ENCODE measurements at regions not wholly inside any gene's neighbourhood (a gene's known extent, or its start where the extent isn't known, plus 50 kb on each side); places are given as distances from the start of the nearest gene placed in this dataset.

DNA sequence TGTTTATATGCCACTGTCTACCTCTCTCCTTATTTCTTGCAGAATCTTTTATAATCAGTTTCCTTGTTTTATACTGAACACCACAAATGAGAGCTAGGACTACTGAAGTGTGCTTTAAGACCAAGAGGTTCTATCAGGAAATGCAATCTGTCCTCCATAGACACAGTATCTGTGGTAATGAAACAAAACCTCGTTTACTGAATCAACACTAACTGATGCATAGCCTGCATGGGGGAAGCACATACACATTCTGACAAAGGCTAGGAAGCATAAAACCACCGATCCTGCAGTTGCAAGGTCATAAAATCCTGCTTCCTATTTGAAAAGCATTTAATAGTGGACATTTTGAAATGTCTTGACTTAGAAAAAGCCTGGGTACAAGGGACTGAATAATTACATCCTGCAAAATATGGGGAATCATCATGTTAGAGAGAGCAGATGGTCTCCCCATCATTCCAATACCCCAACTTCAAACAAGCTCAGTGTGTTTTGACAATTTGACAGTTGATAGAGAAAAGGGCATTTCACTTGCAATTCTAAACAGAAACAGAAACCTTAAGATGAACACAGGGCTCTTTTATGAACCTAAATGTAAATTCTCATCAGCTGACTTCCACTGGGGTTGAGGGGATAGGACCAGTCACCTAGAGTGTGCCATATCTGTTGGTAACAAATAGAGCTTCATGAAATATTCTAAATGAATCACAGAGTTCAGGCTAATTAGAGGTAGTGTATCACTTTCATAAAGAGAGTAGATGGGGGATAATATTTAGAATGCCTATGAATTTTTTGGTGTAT, 1845.6 kb upstream of the PIK3C3 start:
- no peak for DNase-seq (ENCODE audit: low read depth, low spot score)
- Histone ChIP-seq H3K36me3 (ENCODE audit: insufficient read depth, insufficient read length, low read length) (no peaks in the 10 kb centered on the region), H3K9ac (ENCODE audit: insufficient read length, low read depth) (no peak overlapping the region), H3K4me1 (ENCODE audit: insufficient read depth, insufficient read length) (no peaks in the 10 kb centered on the region), H3K9me3 (ENCODE audit: insufficient read depth, low read length) (no peaks in the 10 kb centered on the region), H3K27me3 (ENCODE audit: insufficient read depth, insufficient read length) (no peaks in the 10 kb centered on the region), H3K4me3 (ENCODE audit: insufficient read length, low read depth) (no peak overlapping the region)
- TF ChIP-seq ZNF274 (IDR thresholded peaks at IDR 0.05; ENCODE audit: low read depth, low read length) = no peak
- no peak for TF ChIP-seq YY1 (IDR thresholded peaks at IDR 0.05; ENCODE audit: insufficient read depth, insufficient read length)
- no peak for TF ChIP-seq SUZ12 (IDR thresholded peaks at IDR 0.05; ENCODE audit: extremely low read depth, insufficient read depth, insufficient read length)

DNA sequence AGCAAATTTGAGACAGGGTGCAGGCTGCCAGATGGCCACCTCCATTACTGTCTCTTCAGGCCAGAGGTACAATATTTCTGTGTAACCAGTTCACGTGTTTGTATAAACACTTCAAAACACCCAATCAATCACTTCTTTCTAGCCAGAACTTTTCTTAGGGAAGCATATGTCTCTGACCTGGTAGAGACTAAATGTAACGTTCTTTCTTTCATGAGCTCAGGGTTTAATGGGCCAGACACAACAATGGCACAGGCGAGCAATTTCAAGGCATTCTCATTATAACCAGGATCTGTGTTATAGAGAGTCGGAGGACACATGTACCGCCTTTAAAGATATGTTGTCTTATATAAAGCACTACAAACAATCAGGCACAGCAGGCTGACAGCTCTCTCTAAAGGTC, 1846.4 kb upstream of the PIK3C3 start:
- Histone ChIP-seq H3K4me1 (ENCODE audit: insufficient read depth, insufficient read length) (no peaks in the 10 kb centered on the region), H3K36me3 (ENCODE audit: insufficient read depth, insufficient read length, low read length) (no peaks in the 10 kb centered on the region), H3K27me3 (ENCODE audit: insufficient read depth, insufficient read length) (no peaks in the 10 kb centered on the region), H3K9ac (ENCODE audit: insufficient read length, low read depth) (no peak overlapping the region), H3K9me3 (ENCODE audit: insufficient read depth, low read length) (no peaks in the 10 kb centered on the region), H3K4me3 (ENCODE audit: insufficient read length, low read depth) (no peak overlapping the region)
- no peak for DNase-seq (ENCODE audit: low read depth, low spot score)
- TF ChIP-seq YY1 (IDR thresholded peaks at IDR 0.05; ENCODE audit: insufficient read depth, insufficient read length) = no peak
- no peak for TF ChIP-seq ZNF274 (IDR thresholded peaks at IDR 0.05; ENCODE audit: low read depth, low read length)
- TF ChIP-seq SUZ12 (IDR thresholded peaks at IDR 0.05; ENCODE audit: extremely low read depth, insufficient read depth, insufficient read length) = no peak

DNA sequence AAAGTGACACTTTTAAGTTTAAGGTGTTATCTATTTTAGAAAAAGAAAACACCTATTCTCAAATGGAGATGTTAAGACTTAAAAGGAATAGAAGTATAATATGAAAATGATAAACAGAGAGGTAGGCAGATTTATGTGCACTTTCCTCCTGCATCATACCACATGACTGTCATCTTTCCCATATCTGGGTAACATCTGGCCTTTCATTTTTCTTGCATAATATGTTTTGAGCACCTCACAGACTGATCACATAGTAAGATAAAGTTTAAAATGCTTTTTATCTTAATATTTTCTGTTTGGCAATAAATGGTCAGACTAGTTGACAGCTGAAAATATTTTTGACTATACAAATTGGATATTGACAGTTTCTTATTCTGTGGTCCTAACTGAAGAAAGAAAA, 1852.1 kb upstream of the PIK3C3 start:
- Histone ChIP-seq H3K36me3 (ENCODE audit: insufficient read depth, insufficient read length, low read length) (no peaks in the 10 kb centered on the region), H3K4me1 (ENCODE audit: insufficient read depth, insufficient read length) (no peaks in the 10 kb centered on the region), H3K9me3 (ENCODE audit: insufficient read depth, low read length) (no peaks in the 10 kb centered on the region), H3K9ac (ENCODE audit: insufficient read length, low read depth) (no peak overlapping the region), H3K4me3 (ENCODE audit: insufficient read length, low read depth) (no peak overlapping the region), H3K27me3 (ENCODE audit: insufficient read depth, insufficient read length) (no peaks in the 10 kb centered on the region)
- TF ChIP-seq YY1 (IDR thresholded peaks at IDR 0.05; ENCODE audit: insufficient read depth, insufficient read length) = no peak
- TF ChIP-seq SUZ12 (IDR thresholded peaks at IDR 0.05; ENCODE audit: extremely low read depth, insufficient read depth, insufficient read length) = no peak
- TF ChIP-seq ZNF274 (IDR thresholded peaks at IDR 0.05; ENCODE audit: low read depth, low read length) = no peak
- no peak for DNase-seq (ENCODE audit: low read depth, low spot score)

DNA sequence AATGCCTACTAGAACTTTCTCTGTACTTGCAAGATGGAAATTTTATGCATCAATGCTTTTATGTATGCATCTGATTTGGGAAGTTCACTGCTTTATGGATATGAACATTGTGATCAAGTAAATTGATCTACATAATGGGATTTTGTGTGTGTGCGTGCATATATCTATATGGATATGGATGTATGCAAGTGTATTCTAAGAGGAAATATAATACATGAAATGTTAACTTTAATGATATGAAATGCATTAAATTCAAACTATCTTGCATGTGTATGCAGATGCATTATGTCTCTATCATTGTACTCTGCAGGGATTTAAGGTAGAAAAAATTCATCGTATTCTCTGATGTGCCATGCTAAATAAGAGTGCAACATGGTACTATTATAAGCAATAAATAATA, 1855.4 kb upstream of the PIK3C3 start:
- TF ChIP-seq ZNF274 (IDR thresholded peaks at IDR 0.05; ENCODE audit: low read depth, low read length) (no peak), YY1 (IDR thresholded peaks at IDR 0.05; ENCODE audit: insufficient read depth, insufficient read length) (no peak), SUZ12 (IDR thresholded peaks at IDR 0.05; ENCODE audit: extremely low read depth, insufficient read depth, insufficient read length) (no peak)
- Histone ChIP-seq H3K4me3 (ENCODE audit: insufficient read length, low read depth) (no peak overlapping the region), H3K9me3 (ENCODE audit: insufficient read depth, low read length) (no peaks in the 10 kb centered on the region), H3K36me3 (ENCODE audit: insufficient read depth, insufficient read length, low read length) (no peaks in the 10 kb centered on the region), H3K4me1 (ENCODE audit: insufficient read depth, insufficient read length) (no peaks in the 10 kb centered on the region), H3K27me3 (ENCODE audit: insufficient read depth, insufficient read length) (no peaks in the 10 kb centered on the region), H3K9ac (ENCODE audit: insufficient read length, low read depth) (no peak overlapping the region)
- DNase-seq (ENCODE audit: low read depth, low spot score) = no peak

DNA sequence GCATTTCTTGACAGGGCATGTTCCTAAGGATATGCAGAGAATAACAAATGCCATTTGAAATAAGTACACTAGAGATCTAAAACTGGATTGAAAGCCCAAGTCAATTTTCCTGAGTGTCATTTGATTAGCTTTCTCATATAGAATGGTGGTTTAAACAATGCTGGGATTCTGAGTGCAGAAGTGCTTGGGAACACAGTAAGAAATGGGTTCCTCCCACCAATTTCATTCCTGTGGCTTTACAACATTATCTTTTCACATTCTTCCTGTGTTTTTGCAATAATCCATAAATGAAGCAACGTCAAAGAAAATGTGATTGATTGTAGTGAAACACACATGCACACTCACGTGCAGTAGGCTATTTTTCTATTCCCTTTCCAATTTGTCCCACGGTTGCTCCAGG, 1858.4 kb upstream of the PIK3C3 start:
- no peak for DNase-seq (ENCODE audit: low read depth, low spot score)
- Histone ChIP-seq H3K27me3 (ENCODE audit: insufficient read depth, insufficient read length) (no peaks in the 10 kb centered on the region), H3K36me3 (ENCODE audit: insufficient read depth, insufficient read length, low read length) (no peaks in the 10 kb centered on the region), H3K4me1 (ENCODE audit: insufficient read depth, insufficient read length) (no peaks in the 10 kb centered on the region), H3K9ac (ENCODE audit: insufficient read length, low read depth) (no peak overlapping the region), H3K9me3 (ENCODE audit: insufficient read depth, low read length) (no peaks in the 10 kb centered on the region), H3K4me3 (ENCODE audit: insufficient read length, low read depth) (no peak overlapping the region)
- TF ChIP-seq ZNF274 (IDR thresholded peaks at IDR 0.05; ENCODE audit: low read depth, low read length) (no peak), YY1 (IDR thresholded peaks at IDR 0.05; ENCODE audit: insufficient read depth, insufficient read length) (no peak), SUZ12 (IDR thresholded peaks at IDR 0.05; ENCODE audit: extremely low read depth, insufficient read depth, insufficient read length) (no peak)

DNA sequence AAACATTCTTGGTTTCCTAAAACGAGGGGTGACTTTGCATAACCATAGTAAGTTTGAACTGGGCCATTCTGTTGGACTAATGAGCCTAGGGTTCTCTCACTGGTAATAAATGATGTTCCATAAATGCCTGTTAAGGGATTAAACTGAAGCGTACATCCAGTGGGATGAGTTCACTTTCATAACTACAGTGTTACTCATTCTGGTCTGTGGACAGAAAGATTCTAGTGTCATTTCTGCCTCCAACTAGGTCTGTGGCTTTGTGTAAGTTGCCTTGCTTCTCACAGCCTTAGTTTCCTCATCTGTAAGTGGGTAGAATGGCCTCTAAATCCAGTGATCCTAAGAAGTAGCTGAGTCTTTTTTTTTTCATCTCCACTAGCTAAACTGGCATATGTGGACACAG, 1860.6 kb upstream of the PIK3C3 start:
- Histone ChIP-seq H3K4me3 (ENCODE audit: insufficient read length, low read depth) (no peak overlapping the region), H3K9ac (ENCODE audit: insufficient read length, low read depth) (no peak overlapping the region), H3K36me3 (ENCODE audit: insufficient read depth, insufficient read length, low read length) (no peaks in the 10 kb centered on the region), H3K9me3 (ENCODE audit: insufficient read depth, low read length) (no peaks in the 10 kb centered on the region), H3K4me1 (ENCODE audit: insufficient read depth, insufficient read length) (no peaks in the 10 kb centered on the region), H3K27me3 (ENCODE audit: insufficient read depth, insufficient read length) (no peaks in the 10 kb centered on the region)
- no peak for TF ChIP-seq YY1 (IDR thresholded peaks at IDR 0.05; ENCODE audit: insufficient read depth, insufficient read length)
- TF ChIP-seq ZNF274 (IDR thresholded peaks at IDR 0.05; ENCODE audit: low read depth, low read length) = no peak
- TF ChIP-seq SUZ12 (IDR thresholded peaks at IDR 0.05; ENCODE audit: extremely low read depth, insufficient read depth, insufficient read length) = no peak
- no peak for DNase-seq (ENCODE audit: low read depth, low spot score)

DNA sequence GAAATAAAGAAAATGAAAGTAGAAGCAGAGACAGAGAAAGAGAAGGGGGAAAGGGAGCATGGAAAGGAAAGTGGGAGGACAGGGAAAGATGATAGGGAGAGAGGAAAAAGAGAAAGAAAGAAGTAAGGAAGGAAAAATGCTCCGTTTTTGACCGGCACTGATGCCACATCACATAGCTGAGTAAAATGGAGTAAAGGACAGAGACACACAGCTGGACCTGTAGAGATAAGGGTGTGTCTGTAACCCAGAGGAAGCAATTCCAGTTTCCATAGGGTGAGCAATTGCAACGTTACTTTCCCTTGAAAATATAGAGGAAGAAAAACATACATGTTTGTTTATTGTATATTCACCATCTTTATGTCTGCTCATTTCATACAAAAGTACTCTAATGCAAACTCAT, 1866.9 kb upstream of the PIK3C3 start:
- H3K27me3 ChIP-seq (ENCODE audit: insufficient read depth, insufficient read length) = no peaks in the 10 kb centered on the region
- no peak for DNase-seq (ENCODE audit: low read depth, low spot score)
- no peaks in the 10 kb centered on the region for H3K4me1 ChIP-seq (ENCODE audit: insufficient read depth, insufficient read length)
- H3K9me3 ChIP-seq (ENCODE audit: insufficient read depth, low read length) = no peaks in the 10 kb centered on the region
- H3K9ac ChIP-seq (ENCODE audit: insufficient read length, low read depth) = no peak overlapping the region
- TF ChIP-seq YY1 (IDR thresholded peaks at IDR 0.05; ENCODE audit: insufficient read depth, insufficient read length) (no peak), SUZ12 (IDR thresholded peaks at IDR 0.05; ENCODE audit: extremely low read depth, insufficient read depth, insufficient read length) (no peak), ZNF274 (IDR thresholded peaks at IDR 0.05; ENCODE audit: low read depth, low read length) (no peak)
- H3K4me3 ChIP-seq (ENCODE audit: insufficient read length, low read depth) = no peak overlapping the region
- H3K36me3 ChIP-seq (ENCODE audit: insufficient read depth, insufficient read length, low read length) = no peaks in the 10 kb centered on the region

All from NT2/D1 (cell line).